SK-N-SH (cell line): ENCODE measurements at regions not wholly inside any gene's neighbourhood (a gene's known extent, or its start where the extent isn't known, plus 50 kb on each side); places are given as distances from the start of the nearest gene placed in this dataset.

Experiments
- CTCF ChIA-PET: fragments of 300-600, 350-600 bp; formaldehyde crosslinking; extraction: SDS; loops from one replicate; lab custom pipeline; 2021; lab: Yijun Ruan, JAX
- POLR2A ChIA-PET: fragments of 350-600 bp; sonication (Branson Sonifier 250); formaldehyde crosslinking; extraction: SDS; loops from one replicate; lab custom pipeline; 2020; ENCODE audit warnings: antibody characterized with exemption, inconsistent platforms; lab: Yijun Ruan, JAX
- DNase-seq: peaks from one replicate; pipeline ENCODE4 v3.0.0; 2012
- H2AFZ ChIP-seq: fragments of 200-600 bp; sonication (generic); 2 replicates; pipeline ENCODE4 v1.8.1; 2016; ENCODE audit warnings: antibody characterized with exemption, mild to moderate bottlenecking, low read depth
- H3F3A ChIP-seq: fragments of 200-600 bp; sonication (generic); replicated peaks from 2 replicates; pipeline ENCODE3; 2016; ENCODE audit warnings: antibody characterized with exemption, mild to moderate bottlenecking; ENCODE audit not compliant: insufficient read depth
- H3K27ac ChIP-seq, 2 experiments: fragments of 200-500 bp in 1 of 2; fragments of 200-600 bp in 1 of 2; sonication (Bioruptor generic) in 1 of 2; sonication (generic), shearing (Covaris generic) in 1 of 2; 2 replicates each; pipeline versions ENCODE4 v1.5.1 to v1.6.1; 2014 to 2016; ENCODE audit warnings: low read depth in 2 of 2, inconsistent platforms in 1 of 2, low read length in 1 of 2, mild to moderate bottlenecking in 1 of 2, mixed read lengths in 1 of 2
- H3K27me3 ChIP-seq: fragments of 200-600 bp; sonication (generic), shearing (Covaris generic); 2 replicates; pipeline ENCODE4 v1.6.1; 2016; ENCODE audit warnings: mixed run types; ENCODE audit not compliant: insufficient read depth
- H3K36me3 ChIP-seq, 2 experiments: fragments of 200-500 bp in 1 of 2; fragments of 200-600 bp in 1 of 2; sonication (Bioruptor generic) in 1 of 2; sonication (generic) in 1 of 2; replicated peaks in 1 of 2; 2 replicates each; pipeline versions ENCODE3 to v1.5.1; 2014 to 2016; ENCODE audit warnings: low read length in 1 of 2, mild to moderate bottlenecking in 1 of 2; ENCODE audit not compliant: insufficient read depth in 2 of 2, control insufficient read depth in 1 of 2
- H3K4me1 ChIP-seq, 2 experiments: fragments of 200-500 bp in 1 of 2; fragments of 200-600 bp in 1 of 2; sonication (Bioruptor generic) in 1 of 2; sonication (generic), shearing (Covaris generic) in 1 of 2; 2 replicates each; pipeline versions ENCODE4 v1.5.1 to v1.6.1; 2014 to 2016; ENCODE audit warnings: low read depth in 1 of 2, low read length in 1 of 2, mixed run types in 1 of 2; ENCODE audit not compliant: insufficient read depth in 2 of 2, control insufficient read depth in 1 of 2
- H3K4me2 ChIP-seq: fragments of 200-600 bp; sonication (generic), shearing (Covaris generic); 2 replicates; pipeline ENCODE4 v1.6.1; 2017; ENCODE audit warnings: mixed run types
- H3K4me3 ChIP-seq, 2 experiments: fragments of 200-500 bp in 1 of 2; fragments of 200-600 bp in 1 of 2; sonication (Bioruptor generic) in 1 of 2; sonication (generic), shearing (Covaris generic) in 1 of 2; 2 replicates each; pipeline versions ENCODE4 v1.5.1 to v1.8.1; 2014 to 2016; ENCODE audit warnings: low read depth in 2 of 2, inconsistent platforms in 1 of 2, low read length in 1 of 2, mild to moderate bottlenecking in 1 of 2, mixed read lengths in 1 of 2, moderate library complexity in 1 of 2
- H3K79me2 ChIP-seq: fragments of 200-600 bp; sonication (generic); 2 replicates; pipeline ENCODE4 v1.8.1; 2017; ENCODE audit warnings: mild to moderate bottlenecking; ENCODE audit not compliant: insufficient read depth
- H3K9ac ChIP-seq: fragments of 200-600 bp; sonication (generic); 2 replicates; pipeline ENCODE4 v1.6.1; 2017; ENCODE audit warnings: mixed run types
- H3K9me2 ChIP-seq: fragments of 200-600 bp; sonication (generic); 2 replicates; pipeline ENCODE4 v1.6.1; 2017; ENCODE audit warnings: mixed run types
- H3K9me3 ChIP-seq: fragments of 200-600 bp; sonication (generic); 2 replicates; pipeline ENCODE4 v1.6.1; 2017; ENCODE audit warnings: mixed run types, mild to moderate bottlenecking, moderate library complexity
- H4K20me1 ChIP-seq: fragments of 200-600 bp; sonication (generic); 2 replicates; pipeline ENCODE4 v1.6.1; 2017; ENCODE audit warnings: mild to moderate bottlenecking, mixed run types; ENCODE audit not compliant: insufficient read depth
- CTCF ChIP-seq: fragments of 200-600 bp; sonication (generic); IDR thresholded peaks from 2 replicates; pipeline ENCODE4 v1.6.1; 2017; ENCODE audit warnings: antibody characterized with exemption, mild to moderate bottlenecking, moderate library complexity
- ELF1 ChIP-seq: IDR thresholded peaks from 2 replicates; pipeline ENCODE4 v1.4.0; 2012
- EP300 ChIP-seq, 2 experiments: IDR thresholded peaks; 2 replicates each; pipeline versions ENCODE4 v1.4.0 to v1.6.1; 2012; ENCODE audit warnings: borderline replicate concordance in 1 of 2, low read depth in 1 of 2, low read length in 1 of 2
- EZH2phosphoT487 ChIP-seq: fragments of 200-600 bp; sonication (generic); IDR thresholded peaks from 2 replicates; pipeline ENCODE4 v1.6.1; 2017; ENCODE audit warnings: low read depth, mixed run types, mild to moderate bottlenecking, antibody characterized with exemption, moderate library complexity, borderline replicate concordance
- FOXM1 ChIP-seq: IDR thresholded peaks from 2 replicates; pipeline ENCODE4 v1.4.0; 2012; ENCODE audit warnings: low read depth, mild to moderate bottlenecking
- MXI1 ChIP-seq: IDR thresholded peaks from 2 replicates; pipeline ENCODE4 v1.6.1; 2012; ENCODE audit warnings: mild to moderate bottlenecking, low read depth, low read length, improper control_type of control experiment
- POLR2AphosphoS5 ChIP-seq: IDR thresholded peaks from 2 replicates; pipeline ENCODE4 v1.6.1; 2012; ENCODE audit warnings: low read depth, low read length
- RCOR1 ChIP-seq: fragments of 150-350 bp; IDR thresholded peaks from 2 replicates; pipeline ENCODE4 v1.6.1; 2017; ENCODE audit warnings: antibody characterized with exemption, low read length
- REST ChIP-seq: IDR thresholded peaks from 2 replicates; pipeline ENCODE4 v1.6.1; 2012; ENCODE audit warnings: mild to moderate bottlenecking, low read depth, low read length, moderate library complexity
- SIN3A ChIP-seq: IDR thresholded peaks from 2 replicates; pipeline ENCODE4 v1.6.1; 2012; ENCODE audit warnings: low read depth, mild to moderate bottlenecking, low read length, moderate library complexity, borderline replicate concordance
- SMC3 ChIP-seq: IDR thresholded peaks from 2 replicates; pipeline ENCODE4 v1.6.1; 2012; ENCODE audit warnings: low read depth, low read length, improper control_type of control experiment
- TAF1 ChIP-seq: IDR thresholded peaks from 2 replicates; pipeline ENCODE4 v1.6.1; 2012; ENCODE audit warnings: low read depth, mild to moderate bottlenecking, low read length, moderate library complexity, borderline replicate concordance
- TCF12 ChIP-seq: IDR thresholded peaks from 2 replicates; pipeline ENCODE4 v1.4.0; 2012
- USF2 ChIP-seq: fragments of 150-350 bp; IDR thresholded peaks from 2 replicates; pipeline ENCODE4 v1.6.1; 2017; ENCODE audit warnings: antibody characterized with exemption, low read length, low read depth, borderline replicate concordance
- YY1 ChIP-seq: IDR thresholded peaks from 2 replicates; pipeline ENCODE4 v1.4.0; 2012; ENCODE audit warnings: low read depth, mild to moderate bottlenecking
- WGBS: methylation state at CpG from one replicate; pipeline ENCODE4 v1.1.6; 2017; ENCODE audit warnings: low lambda C conversion rate; 5-methylcytosine and 5-hydroxymethylcytosine counted together

- TF ChIP-seq YY1 (no peak), EZH2phosphoT487 (no peak), POLR2AphosphoS5 (no peak), TCF12 (no peak), REST (no peak), USF2 (no peak), ELF1 (no peak), TAF1 (no peak), SMC3 (no peak)
These were observed 353.4 kb upstream of the PLXNA2 start (continued) for GRCh38 chr1:208597571-208597970.

GRCh38 chr1:208598021-208598420 is 353.8 kb upstream of the PLXNA2 start:
- H4K20me1 ChIP-seq, result no peaks in the 10 kb centered on the region
- H3K4me2 ChIP-seq, result no peak overlapping the region
- TF ChIP-seq REST, result no peak
- TF ChIP-seq SMC3, result no peak
- TF ChIP-seq EZH2phosphoT487, result no peak
- TF ChIP-seq ELF1, result no peak
- TF ChIP-seq RCOR1, result no peak
- TF ChIP-seq EP300 (IDR thresholded peaks at IDR 0.05; ENCODE audit: borderline replicate concordance in 1 of 2, low read depth in 1 of 2, low read length in 1 of 2), result no peak
- TF ChIP-seq FOXM1, result no peak
- no peak for TF ChIP-seq SIN3A
- TF ChIP-seq MXI1, result no peak
- no peak for TF ChIP-seq CTCF
- no peaks in the 10 kb centered on the region for H3K9me2 ChIP-seq
- H2AFZ ChIP-seq, result no peak overlapping the region
- H3K27me3 ChIP-seq, result no peaks in the 10 kb centered on the region
- no peak for DNase-seq
- no peak overlapping the region for H3K4me3 ChIP-seq
- no peaks in the 10 kb centered on the region for H3K36me3 ChIP-seq
- no peaks in the 10 kb centered on the region for H3K79me2 ChIP-seq
- ChIA-PET POLR2A (no interaction called here), CTCF (no interaction called here)
- H3K9ac ChIP-seq, result no peak overlapping the region
- no peaks in the 10 kb centered on the region for H3K9me3 ChIP-seq
- peaks cover 0 to 34% of the 10 kb centered on the region in 2 experiments; a peak in 2 of 4 replicates for H3K4me1 ChIP-seq
- peaks cover 5% of the 10 kb centered on the region for H3F3A ChIP-seq
- 62% methylated on average over 4 of the region's 4 CpGs for WGBS
- H3K27ac ChIP-seq, result no peak overlapping the region
